Endometrial microvascular endothelial cells (primary cell): ENCODE measurements at regions not wholly inside any gene's neighbourhood (a gene's known extent, or its start where the extent isn't known, plus 50 kb on each side); places are given as distances from the start of the nearest gene placed in this dataset.

Experiments
- in situ Hi-C: cut with HindIII; loops from 2 replicates; pipeline ENCODE4 v1.10.0; 2017; ENCODE audit warnings: low sequenced_read_pairs, low pct_unique_long_range_greater_than_20kb; ENCODE audit errors: inconsistent ontology term

GRCh38 chr10:10925667-10926066, 92.0 kb upstream of the CELF2 start:
- in situ Hi-C loops: no loop called here

GRCh38 chr10:10927608-10928007, 90.1 kb upstream of the CELF2 start:
- in situ Hi-C loops: no loop called here

- in situ Hi-C loops: no loop called here
Observed at GRCh38 chr10:10930979-10931743, 86.5 kb upstream of the CELF2 start.

- in situ Hi-C loops: no loop called here
Observed at GRCh38 chr10:10935032-10935431, 82.6 kb upstream of the CELF2 start.

- in situ Hi-C loops: no loop called here
Observed at GRCh38 chr10:10938676-10939075, 79.0 kb upstream of the CELF2 start.

GRCh38 chr10:10941127-10941730, 76.4 kb upstream of the CELF2 start:
- in situ Hi-C loops: no loop called here

GRCh38 chr10:10942441-10942840, 75.2 kb upstream of the CELF2 start:
- in situ Hi-C loops: no loop called here

GRCh38 chr10:10946081-10946480, 71.6 kb upstream of the CELF2 start:
- in situ Hi-C loops: no loop called here

- in situ Hi-C loops: no loop called here
Observed at GRCh38 chr10:10946801-10947200, 70.9 kb upstream of the CELF2 start.

GRCh38 chr10:10951675-10952074, 66.0 kb upstream of the CELF2 start:
- in situ Hi-C loops: no loop called here

GRCh38 chr10:10952800-10953199, 64.9 kb upstream of the CELF2 start:
- in situ Hi-C loops: no loop called here

GRCh38 chr10:10956681-10957542, 60.8 kb upstream of the CELF2 start:
- in situ Hi-C loops: no loop called here

GRCh38 chr10:10958041-10958440, 59.6 kb upstream of the CELF2 start:
- in situ Hi-C loops: no loop called here

- in situ Hi-C loops: no loop called here
Observed at GRCh38 chr10:10959666-10960065, 58.0 kb upstream of the CELF2 start.

- in situ Hi-C loops: no loop called here
Observed at GRCh38 chr10:10960534-10960933, 57.1 kb upstream of the CELF2 start.

GRCh38 chr10:10961072-10961471, 56.6 kb upstream of the CELF2 start:
- in situ Hi-C loops: no loop called here

GRCh38 chr10:10967029-10967428, 50.6 kb upstream of the CELF2 start:
- in situ Hi-C loops: no loop called here

GRCh38 chr10:10967581-10968256, 50.0 kb upstream of the CELF2 start:
- in situ Hi-C loops: no loop called here
